Neural progenitor cell (in vitro differentiated cells): ENCODE measurements at regions not wholly inside any gene's neighbourhood (a gene's known extent, or its start where the extent isn't known, plus 50 kb on each side); places are given as distances from the start of the nearest gene placed in this dataset.

Experiments used
- EZH2phosphoT487 ChIP-seq: fragments of 200-600 bp; sonication (generic); IDR thresholded peaks from 2 replicates; pipeline ENCODE4 v1.6.1; 2017; ENCODE audit warnings: antibody characterized with exemption
- TF ChIP-seq, protein P1 (sequence below): fragments of 200-600 bp; sonication (generic); IDR thresholded peaks from 2 replicates; pipeline ENCODE4 v1.5.1; 2017; ENCODE audit warnings: antibody characterized with exemption, mild to moderate bottlenecking

GRCh38 chr20:50363479-50363878 lies 146.7 kb upstream of the PTPN1 start:
- TF ChIP-seq, protein P1, sequence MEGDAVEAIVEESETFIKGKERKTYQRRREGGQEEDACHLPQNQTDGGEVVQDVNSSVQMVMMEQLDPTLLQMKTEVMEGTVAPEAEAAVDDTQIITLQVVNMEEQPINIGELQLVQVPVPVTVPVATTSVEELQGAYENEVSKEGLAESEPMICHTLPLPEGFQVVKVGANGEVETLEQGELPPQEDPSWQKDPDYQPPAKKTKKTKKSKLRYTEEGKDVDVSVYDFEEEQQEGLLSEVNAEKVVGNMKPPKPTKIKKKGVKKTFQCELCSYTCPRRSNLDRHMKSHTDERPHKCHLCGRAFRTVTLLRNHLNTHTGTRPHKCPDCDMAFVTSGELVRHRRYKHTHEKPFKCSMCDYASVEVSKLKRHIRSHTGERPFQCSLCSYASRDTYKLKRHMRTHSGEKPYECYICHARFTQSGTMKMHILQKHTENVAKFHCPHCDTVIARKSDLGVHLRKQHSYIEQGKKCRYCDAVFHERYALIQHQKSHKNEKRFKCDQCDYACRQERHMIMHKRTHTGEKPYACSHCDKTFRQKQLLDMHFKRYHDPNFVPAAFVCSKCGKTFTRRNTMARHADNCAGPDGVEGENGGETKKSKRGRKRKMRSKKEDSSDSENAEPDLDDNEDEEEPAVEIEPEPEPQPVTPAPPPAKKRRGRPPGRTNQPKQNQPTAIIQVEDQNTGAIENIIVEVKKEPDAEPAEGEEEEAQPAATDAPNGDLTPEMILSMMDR: no peak
- no peak for TF ChIP-seq EZH2phosphoT487
